HepG2 (cell line): ENCODE measurements at regions not wholly inside any gene's neighbourhood (a gene's known extent, or its start where the extent isn't known, plus 50 kb on each side); places are given as distances from the start of the nearest gene placed in this dataset.

ENCODE experiments used
- ATAC-seq: fragments of 200-7000 bp; cut with Tn5 transposase; 3 replicates; pipeline ENCODE4 v1.9.1; 2020; ENCODE audit warnings: mild to moderate bottlenecking, moderate library complexity
- BruUV-seq: library from RNA; stranded (reverse); fragments of 400-500 nt; replicated peaks from 2 replicates; lab custom pipeline; 2021; lab: Mats Ljungman, UMichigan
- CTCF ChIA-PET: fragments of 300-600 bp; formaldehyde crosslinking; extraction: SDS; loops from one replicate; lab custom pipeline; 2021; ENCODE audit warnings: low total read pairs, inconsistent platforms, low intra/inter-chr PET ratio; lab: Yijun Ruan, JAX
- POLR2A ChIA-PET: fragments of 350-600 bp; sonication (Branson Sonifier 250); formaldehyde crosslinking; loops from one replicate; lab custom pipeline; 2020; ENCODE audit warnings: antibody characterized with exemption, inconsistent platforms; lab: Yijun Ruan, JAX
- DNase-seq: peaks from one replicate; pipeline ENCODE4 v3.0.0-alpha.2; 2015; ENCODE audit warnings: low spot score
- FAIRE-seq: peaks from 3 replicates; lab custom pipeline; 2011; peaks lifted over from hg19 to GRCh38; lab: Jason Lieb, UNC
- H2AFZ ChIP-seq: one replicate; pipeline ENCODE4 v1.6.1; 2011; ENCODE audit warnings: low read length, inconsistent platforms
- H3K27ac ChIP-seq: fragments of 300-600 bp; 3 replicates; pipeline ENCODE4 v1.8.0; 2011; ENCODE audit warnings: mixed run types, mild to moderate bottlenecking, mixed read lengths, low read length, inconsistent platforms; ENCODE audit not compliant: insufficient read depth; ENCODE audit errors: extremely low read length
- H3K27me3 ChIP-seq, 2 experiments: fragments of 200-600 bp in 1 of 2; 2 replicates in 1 of 2; 3 replicates in 1 of 2; pipeline versions ENCODE4 v1.6.0 to v1.8.0; 2011; ENCODE audit warnings: low read length in 2 of 2, mild to moderate bottlenecking in 2 of 2, moderate library complexity in 2 of 2, inconsistent platforms in 1 of 2; ENCODE audit not compliant: insufficient read depth in 2 of 2, control insufficient read depth in 1 of 2
- H3K36me3 ChIP-seq, 2 experiments: fragments of 200-600 bp in 1 of 2; replicated peaks in 1 of 2; 2 replicates in 1 of 2; 3 replicates in 1 of 2; pipeline versions ENCODE4 v1.5.1 to v1.8.0; 2011; ENCODE audit warnings: low read length in 2 of 2, inconsistent platforms in 1 of 2; ENCODE audit not compliant: insufficient read depth in 2 of 2, control insufficient read depth in 1 of 2
- H3K4me1 ChIP-seq: 2 replicates; pipeline ENCODE4 v1.5.1; 2012; ENCODE audit warnings: low read length, inconsistent platforms; ENCODE audit not compliant: insufficient read depth
- H3K4me2 ChIP-seq: 2 replicates; pipeline ENCODE4 v1.6.0; 2011; ENCODE audit warnings: low read depth, low read length, inconsistent platforms
- H3K4me3 ChIP-seq, 3 experiments: fragments of 200-600 bp in 1 of 3; sonication (generic), shearing (Covaris generic) in 1 of 3; replicated peaks in 1 of 3; 2 replicates each; pipeline ENCODE4 v1.5.1; 2011 to 2016; ENCODE audit warnings: low read length in 3 of 3, inconsistent platforms in 2 of 3, low read depth in 2 of 3, mild to moderate bottlenecking in 2 of 3, control low read depth in 1 of 3, mixed read lengths in 1 of 3; ENCODE audit not compliant: insufficient read depth in 1 of 3
- H3K79me2 ChIP-seq: one replicate; pipeline ENCODE4 v1.6.1; 2011; ENCODE audit warnings: low read length, inconsistent platforms; ENCODE audit not compliant: insufficient read depth
- H3K9ac ChIP-seq: 2 replicates; pipeline ENCODE4 v1.6.0; 2011; ENCODE audit warnings: mild to moderate bottlenecking, low read depth, low read length, inconsistent platforms; ENCODE audit not compliant: insufficient read depth
- H3K9me3 ChIP-seq: 2 replicates; pipeline ENCODE4 v1.5.1; 2012; ENCODE audit warnings: mild to moderate bottlenecking, low read length
- H4K20me1 ChIP-seq: 2 replicates; pipeline ENCODE4 v1.6.0; 2011; ENCODE audit warnings: inconsistent platforms, mild to moderate bottlenecking, low read length, moderate library complexity; ENCODE audit not compliant: insufficient read depth
- AGO1 ChIP-seq: fragments of 200-400 bp; formaldehyde crosslinking; IDR thresholded peaks from 2 replicates; pipeline ENCODE4 v1.6.1; 2017; ENCODE audit warnings: mild to moderate bottlenecking, low read depth, low read length, moderate library complexity; ENCODE audit not compliant: poor library complexity, severe bottlenecking
- AGO2 ChIP-seq: fragments of 200-400 bp; formaldehyde crosslinking; optimal IDR thresholded peaks from 2 replicates; pipeline ENCODE3; 2017; ENCODE audit warnings: mild to moderate bottlenecking, low read depth, low read length, moderate library complexity
- FOSL1 ChIP-seq: sonication (generic); formaldehyde crosslinking; IDR thresholded peaks from 2 replicates; pipeline ENCODE4 v1.9.0; 2021; ENCODE audit warnings: missing genetic modification reagents, borderline replicate concordance
- KDM6A ChIP-seq: IDR thresholded peaks from 2 replicates; pipeline ENCODE4 v1.6.1; 2016; ENCODE audit warnings: low read depth
- MNT ChIP-seq: fragments of 450-650 bp; IDR thresholded peaks from 2 replicates; pipeline ENCODE4 v1.6.1; 2016
- NRL ChIP-seq: sonication (generic); formaldehyde crosslinking; IDR thresholded peaks from 2 replicates; pipeline ENCODE4 v1.5.0; 2020; ENCODE audit warnings: missing genetic modification reagents, mild to moderate bottlenecking, moderate library complexity, borderline replicate concordance
- SMYD3 ChIP-seq: sonication (generic); formaldehyde crosslinking; IDR thresholded peaks from 2 replicates; pipeline ENCODE4 v1.8.1; 2023; ENCODE audit warnings: mild to moderate bottlenecking, missing genetic modification reagents
- TEAD3 ChIP-seq: optimal IDR thresholded peaks from 2 replicates; pipeline ENCODE3; 2016; ENCODE audit warnings: borderline replicate concordance
- THYN1 ChIP-seq: sonication (generic); formaldehyde crosslinking; IDR thresholded peaks from 2 replicates; pipeline ENCODE4 v1.8.1; 2023; ENCODE audit warnings: low read depth, mild to moderate bottlenecking, moderate library complexity, missing genetic modification reagents, borderline replicate concordance
- TSC22D2 ChIP-seq: sonication (generic); formaldehyde crosslinking; IDR thresholded peaks from 2 replicates; pipeline ENCODE4 v1.5.1; 2020; ENCODE audit warnings: missing genetic modification reagents, mild to moderate bottlenecking, borderline replicate concordance
- ZFP36L1 ChIP-seq: sonication (generic); formaldehyde crosslinking; IDR thresholded peaks from 2 replicates; pipeline ENCODE4 v1.8.0; 2022; ENCODE audit warnings: mild to moderate bottlenecking, missing genetic modification reagents, moderate library complexity
- ZNF232 ChIP-seq: sonication (generic); formaldehyde crosslinking; IDR thresholded peaks from 2 replicates; pipeline ENCODE4 v1.4.0; 2020; ENCODE audit warnings: missing genetic modification reagents, borderline replicate concordance
- ZNF282 ChIP-seq: fragments of 450-650 bp; IDR thresholded peaks from 2 replicates; pipeline ENCODE4 v1.6.1; 2018; ENCODE audit not compliant: partially characterized antibody
- ZNF839 ChIP-seq: sonication (generic); formaldehyde crosslinking; IDR thresholded peaks from 2 replicates; pipeline ENCODE4 v1.4.0; 2020; ENCODE audit warnings: missing genetic modification reagents, mild to moderate bottlenecking, borderline replicate concordance
- WGBS: methylation state at CpG from one replicate; pipeline ENCODE4 v1.1.6; 2017; ENCODE audit warnings: low lambda C conversion rate; 5-methylcytosine and 5-hydroxymethylcytosine counted together
- in situ Hi-C: cut with HindIII; loops from 2 replicates; pipeline ENCODE4 v1.10.0; 2017; ENCODE audit warnings: low pct_unique_long_range_greater_than_20kb; ENCODE audit not compliant: extremely low pct_ligation_motif_present
- intact Hi-C: fragments of 100-400 bp; cut with micrococcal nuclease; formaldehyde crosslinking; loops from one replicate; pipeline ENCODE4 v1.10.0; 2022; ENCODE audit not compliant: unreplicated experiment
- TF ChIP-seq, protein P1 (sequence below): sonication (generic); formaldehyde crosslinking; IDR thresholded peaks from 2 replicates; pipeline ENCODE4 v1.4.0; 2020; ENCODE audit warnings: mild to moderate bottlenecking, missing genetic modification reagents
- TF ChIP-seq, protein P2 (sequence below): sonication (generic); formaldehyde crosslinking; IDR thresholded peaks from 2 replicates; pipeline ENCODE4 v1.5.1; 2020; ENCODE audit warnings: mild to moderate bottlenecking, missing genetic modification reagents, moderate library complexity

DNA sequence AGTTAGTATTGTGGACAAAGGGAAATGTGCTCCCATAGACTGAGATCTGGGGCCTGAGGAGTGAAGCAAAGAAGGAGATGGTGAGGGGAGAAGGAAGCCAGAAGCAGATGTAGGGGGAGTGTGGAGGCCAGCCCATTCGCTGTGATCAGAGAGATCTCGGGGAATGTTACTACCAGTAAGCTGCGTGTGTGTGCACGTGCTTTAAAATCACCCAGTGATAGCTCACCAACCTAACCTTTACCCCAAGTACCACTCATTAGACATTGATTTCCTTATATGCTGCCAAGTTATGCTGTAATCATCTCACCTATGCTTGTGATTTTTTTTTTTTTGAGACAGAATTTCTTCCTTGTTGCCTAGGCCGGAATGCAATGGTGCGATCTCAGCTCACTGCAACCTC lies 659.1 kb downstream of the IRX1 start (continued):
- TF ChIP-seq AGO2 (no peak), ZFP36L1 (CRISPR knock-in tag) (no peak), KDM6A (CRISPR knock-in tag) (no peak)

DNA sequence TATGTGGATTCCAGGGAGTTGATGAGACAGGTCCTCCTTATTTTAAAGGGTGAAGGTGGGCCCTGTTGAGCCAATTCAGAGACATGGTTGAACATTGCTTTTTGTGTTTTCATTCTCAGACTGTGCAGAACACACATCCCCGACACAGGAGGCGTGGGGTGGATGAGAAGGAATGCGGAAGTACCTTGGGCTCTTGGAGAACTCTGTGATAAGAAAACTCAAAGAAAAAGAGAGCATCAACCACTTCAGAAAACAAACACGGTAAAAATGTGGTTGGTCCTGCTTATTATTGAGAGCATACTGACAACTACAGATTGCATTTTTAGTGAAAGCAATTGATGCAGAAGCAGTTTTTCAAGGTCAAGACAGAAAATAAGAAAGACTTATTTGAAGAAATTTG lies 659.8 kb downstream of the IRX1 start:
- DNase-seq (no peak), FAIRE-seq (no peak), ATAC-seq (no peak)
- Histone ChIP-seq H3K9ac (no peak overlapping the region), H3K27ac (no peak overlapping the region), H3K4me3 (no peak overlapping the region), H4K20me1 (no peaks in the 10 kb centered on the region), H3K4me2 (no peak overlapping the region), H3K27me3 (no peaks in the 10 kb centered on the region), H3K9me3 (peaks cover 89% of the 10 kb centered on the region), H3K79me2 (no peaks in the 10 kb centered on the region), H2AFZ (no peak overlapping the region), H3K4me1 (no peaks in the 10 kb centered on the region), H3K36me3 (no peaks in the 10 kb centered on the region)
- WGBS: 11% methylated on average over 4 of the region's 4 CpGs
- intact Hi-C loops (no loop called here), in situ Hi-C loops (no loop called here)
- CTCF ChIA-PET: no interaction called here
- no TSS peak for BruUV-seq
- POLR2A ChIA-PET: no interaction called here
- no peak for TF ChIP-seq SMYD3 (CRISPR knock-in tag)
- TF ChIP-seq, protein P1, sequence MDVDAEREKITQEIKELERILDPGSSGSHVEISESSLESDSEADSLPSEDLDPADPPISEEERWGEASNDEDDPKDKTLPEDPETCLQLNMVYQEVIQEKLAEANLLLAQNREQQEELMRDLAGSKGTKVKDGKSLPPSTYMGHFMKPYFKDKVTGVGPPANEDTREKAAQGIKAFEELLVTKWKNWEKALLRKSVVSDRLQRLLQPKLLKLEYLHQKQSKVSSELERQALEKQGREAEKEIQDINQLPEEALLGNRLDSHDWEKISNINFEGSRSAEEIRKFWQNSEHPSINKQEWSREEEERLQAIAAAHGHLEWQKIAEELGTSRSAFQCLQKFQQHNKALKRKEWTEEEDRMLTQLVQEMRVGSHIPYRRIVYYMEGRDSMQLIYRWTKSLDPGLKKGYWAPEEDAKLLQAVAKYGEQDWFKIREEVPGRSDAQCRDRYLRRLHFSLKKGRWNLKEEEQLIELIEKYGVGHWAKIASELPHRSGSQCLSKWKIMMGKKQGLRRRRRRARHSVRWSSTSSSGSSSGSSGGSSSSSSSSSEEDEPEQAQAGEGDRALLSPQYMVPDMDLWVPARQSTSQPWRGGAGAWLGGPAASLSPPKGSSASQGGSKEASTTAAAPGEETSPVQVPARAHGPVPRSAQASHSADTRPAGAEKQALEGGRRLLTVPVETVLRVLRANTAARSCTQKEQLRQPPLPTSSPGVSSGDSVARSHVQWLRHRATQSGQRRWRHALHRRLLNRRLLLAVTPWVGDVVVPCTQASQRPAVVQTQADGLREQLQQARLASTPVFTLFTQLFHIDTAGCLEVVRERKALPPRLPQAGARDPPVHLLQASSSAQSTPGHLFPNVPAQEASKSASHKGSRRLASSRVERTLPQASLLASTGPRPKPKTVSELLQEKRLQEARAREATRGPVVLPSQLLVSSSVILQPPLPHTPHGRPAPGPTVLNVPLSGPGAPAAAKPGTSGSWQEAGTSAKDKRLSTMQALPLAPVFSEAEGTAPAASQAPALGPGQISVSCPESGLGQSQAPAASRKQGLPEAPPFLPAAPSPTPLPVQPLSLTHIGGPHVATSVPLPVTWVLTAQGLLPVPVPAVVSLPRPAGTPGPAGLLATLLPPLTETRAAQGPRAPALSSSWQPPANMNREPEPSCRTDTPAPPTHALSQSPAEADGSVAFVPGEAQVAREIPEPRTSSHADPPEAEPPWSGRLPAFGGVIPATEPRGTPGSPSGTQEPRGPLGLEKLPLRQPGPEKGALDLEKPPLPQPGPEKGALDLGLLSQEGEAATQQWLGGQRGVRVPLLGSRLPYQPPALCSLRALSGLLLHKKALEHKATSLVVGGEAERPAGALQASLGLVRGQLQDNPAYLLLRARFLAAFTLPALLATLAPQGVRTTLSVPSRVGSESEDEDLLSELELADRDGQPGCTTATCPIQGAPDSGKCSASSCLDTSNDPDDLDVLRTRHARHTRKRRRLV (CRISPR knock-in tag): no peak
- TF ChIP-seq TSC22D2 (CRISPR knock-in tag): no peak
- TF ChIP-seq ZNF232: no peak
- TF ChIP-seq, protein P2, sequence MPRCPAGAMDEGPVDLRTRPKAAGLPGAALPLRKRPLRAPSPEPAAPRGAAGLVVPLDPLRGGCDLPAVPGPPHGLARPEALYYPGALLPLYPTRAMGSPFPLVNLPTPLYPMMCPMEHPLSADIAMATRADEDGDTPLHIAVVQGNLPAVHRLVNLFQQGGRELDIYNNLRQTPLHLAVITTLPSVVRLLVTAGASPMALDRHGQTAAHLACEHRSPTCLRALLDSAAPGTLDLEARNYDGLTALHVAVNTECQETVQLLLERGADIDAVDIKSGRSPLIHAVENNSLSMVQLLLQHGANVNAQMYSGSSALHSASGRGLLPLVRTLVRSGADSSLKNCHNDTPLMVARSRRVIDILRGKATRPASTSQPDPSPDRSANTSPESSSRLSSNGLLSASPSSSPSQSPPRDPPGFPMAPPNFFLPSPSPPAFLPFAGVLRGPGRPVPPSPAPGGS (CRISPR knock-in tag): no peak
- TF ChIP-seq FOSL1 (CRISPR knock-in tag): no peak
- no peak for TF ChIP-seq NRL (CRISPR knock-in tag)
- no peak for TF ChIP-seq TEAD3 (CRISPR knock-in tag)
- TF ChIP-seq MNT: no peak
- TF ChIP-seq ZNF282: no peak
- TF ChIP-seq ZNF839 (CRISPR knock-in tag): no peak
- TF ChIP-seq THYN1: no peak
- no peak for TF ChIP-seq AGO1
